Left renal pelvis (tissue), 4 donors: ENCODE measurements at regions not wholly inside any gene's neighbourhood (a gene's known extent, or its start where the extent isn't known, plus 50 kb on each side); places are given as distances from the start of the nearest gene placed in this dataset.

ENCODE experiments used
- DNase-seq, 4 donors: peaks; one replicate each; pipeline ENCODE4 v3.0.0-alpha.2; 2013; ENCODE audit warnings: low read depth in 4 of 4, low spot score in 3 of 4

- DNase-seq = no peak
Measured at GRCh38 chr18:78803104-78803503, 176.5 kb upstream of the SALL3 start.

GRCh38 chr18:78804206-78805030 lies 175.2 kb upstream of the SALL3 start:
- DNase-seq = no peak

- DNase-seq = no peak
Measured at GRCh38 chr18:78805840-78806239, 173.8 kb upstream of the SALL3 start.

- no peak for DNase-seq
Measured at GRCh38 chr18:78807668-78808067, 171.9 kb upstream of the SALL3 start.

- DNase-seq = no peak
Measured at GRCh38 chr18:78809845-78810244, 169.8 kb upstream of the SALL3 start.

GRCh38 chr18:78810706-78811105 lies 168.9 kb upstream of the SALL3 start:
- no peak for DNase-seq

GRCh38 chr18:78812067-78812466 lies 167.6 kb upstream of the SALL3 start:
- no peak for DNase-seq

GRCh38 chr18:78813156-78813555 lies 166.5 kb upstream of the SALL3 start:
- no peak for DNase-seq

GRCh38 chr18:78813936-78814710 lies 165.5 kb upstream of the SALL3 start:
- no peak for DNase-seq

GRCh38 chr18:78814766-78815165 lies 164.9 kb upstream of the SALL3 start:
- DNase-seq = no peak

- no peak for DNase-seq
Measured at GRCh38 chr18:78816114-78816513, 163.5 kb upstream of the SALL3 start.

GRCh38 chr18:78816916-78817315 lies 162.7 kb upstream of the SALL3 start:
- DNase-seq = no peak

- no peak for DNase-seq
Measured at GRCh38 chr18:78818495-78818894, 161.1 kb upstream of the SALL3 start.

GRCh38 chr18:78818961-78819360 lies 160.7 kb upstream of the SALL3 start:
- DNase-seq = no peak

GRCh38 chr18:78820161-78820834 lies 159.3 kb upstream of the SALL3 start:
- no peak for DNase-seq

GRCh38 chr18:78821396-78821795 lies 158.2 kb upstream of the SALL3 start:
- DNase-seq = no peak

GRCh38 chr18:78822171-78822948 lies 157.3 kb upstream of the SALL3 start:
- no peak for DNase-seq

- no peak for DNase-seq
Measured at GRCh38 chr18:78822949-78823285, 156.7 kb upstream of the SALL3 start.

- DNase-seq = no peak
Measured at GRCh38 chr18:78825168-78825567, 154.4 kb upstream of the SALL3 start.

GRCh38 chr18:78826631-78827030 lies 153.0 kb upstream of the SALL3 start:
- DNase-seq = no peak

GRCh38 chr18:78827141-78827540 lies 152.5 kb upstream of the SALL3 start:
- no peak for DNase-seq
